NCI-H748 treated with DMSO at 0.1 percent for 48 hours (cell line): ENCODE measurements at regions not wholly inside any gene's neighbourhood (a gene's known extent, or its start where the extent isn't known, plus 50 kb on each side); places are given as distances from the start of the nearest gene placed in this dataset.
A peak's percentile ranks its signal among the peaks of the same experiment; 100 is the strongest.

Experiments used
- DNase-seq: peaks from one replicate; lab custom pipeline; 2025; lab: John Stamatoyannopoulos, UW

GRCh38 chr10:29857843-29858701 lies 201.3 kb downstream of the JCAD start:
- no peak for DNase-seq

- no peak for DNase-seq
Measured at GRCh38 chr10:29856295-29856694, 203.1 kb downstream of the JCAD start.

GRCh38 chr10:29853913-29854312 lies 205.5 kb downstream of the JCAD start:
- no peak for DNase-seq

- no peak for DNase-seq
Measured at GRCh38 chr10:29851241-29851640, 208.1 kb downstream of the JCAD start.

- DNase-seq: no peak
Measured at GRCh38 chr10:29850371-29850770, 209.0 kb downstream of the JCAD start.

- no peak for DNase-seq
Measured at GRCh38 chr10:29849886-29850285, 209.5 kb downstream of the JCAD start.

GRCh38 chr10:29849126-29849833 lies 210.1 kb downstream of the JCAD start:
- DNase-seq: no peak

- DNase-seq: no peak
Measured at GRCh38 chr10:29846881-29847280, 212.1 kb upstream of the SVIL start.

- DNase-seq: no peak
Measured at GRCh38 chr10:29845166-29845565, 210.4 kb upstream of the SVIL start.

GRCh38 chr10:29843143-29843542 lies 208.4 kb upstream of the SVIL start:
- DNase-seq: no peak

GRCh38 chr10:29841724-29842649 lies 207.2 kb upstream of the SVIL start:
- DNase-seq: peak; percentile 81

- DNase-seq: no peak
Measured at GRCh38 chr10:29840516-29841276, 205.9 kb upstream of the SVIL start.

GRCh38 chr10:29839826-29840515 lies 205.2 kb upstream of the SVIL start:
- DNase-seq: no peak

- no peak for DNase-seq
Measured at GRCh38 chr10:29838539-29838938, 203.8 kb upstream of the SVIL start.

GRCh38 chr10:29837586-29837985 lies 202.8 kb upstream of the SVIL start:
- DNase-seq: no peak

- DNase-seq: no peak
Measured at GRCh38 chr10:29836396-29836795, 201.6 kb upstream of the SVIL start.

GRCh38 chr10:29835055-29835454 lies 200.3 kb upstream of the SVIL start:
- no peak for DNase-seq

GRCh38 chr10:29830531-29831512 lies 196.1 kb upstream of the SVIL start:
- no peak for DNase-seq

GRCh38 chr10:29829776-29830175 lies 195.0 kb upstream of the SVIL start:
- DNase-seq: no peak

GRCh38 chr10:29828956-29829355 lies 194.2 kb upstream of the SVIL start:
- DNase-seq: no peak
